SK-N-SH (cell line): ENCODE measurements at regions not wholly inside any gene's neighbourhood (a gene's known extent, or its start where the extent isn't known, plus 50 kb on each side); places are given as distances from the start of the nearest gene placed in this dataset.

Source experiments
- CTCF ChIA-PET: fragments of 300-600, 350-600 bp; formaldehyde crosslinking; extraction: SDS; loops from one replicate; lab custom pipeline; 2021; lab: Yijun Ruan, JAX
- POLR2A ChIA-PET: fragments of 350-600 bp; sonication (Branson Sonifier 250); formaldehyde crosslinking; extraction: SDS; loops from one replicate; lab custom pipeline; 2020; ENCODE audit warnings: antibody characterized with exemption, inconsistent platforms; lab: Yijun Ruan, JAX
- DNase-seq: peaks from one replicate; pipeline ENCODE4 v3.0.0; 2012
- H2AFZ ChIP-seq: fragments of 200-600 bp; sonication (generic); 2 replicates; pipeline ENCODE4 v1.8.1; 2016; ENCODE audit warnings: antibody characterized with exemption, mild to moderate bottlenecking, low read depth
- H3F3A ChIP-seq: fragments of 200-600 bp; sonication (generic); replicated peaks from 2 replicates; pipeline ENCODE3; 2016; ENCODE audit warnings: antibody characterized with exemption, mild to moderate bottlenecking; ENCODE audit not compliant: insufficient read depth
- H3K27ac ChIP-seq, 2 experiments: fragments of 200-500 bp in 1 of 2; fragments of 200-600 bp in 1 of 2; sonication (Bioruptor generic) in 1 of 2; sonication (generic), shearing (Covaris generic) in 1 of 2; 2 replicates each; pipeline versions ENCODE4 v1.5.1 to v1.6.1; 2014 to 2016; ENCODE audit warnings: low read depth in 2 of 2, inconsistent platforms in 1 of 2, low read length in 1 of 2, mild to moderate bottlenecking in 1 of 2, mixed read lengths in 1 of 2
- H3K27me3 ChIP-seq: fragments of 200-600 bp; sonication (generic), shearing (Covaris generic); 2 replicates; pipeline ENCODE4 v1.6.1; 2016; ENCODE audit warnings: mixed run types; ENCODE audit not compliant: insufficient read depth
- H3K36me3 ChIP-seq, 2 experiments: fragments of 200-500 bp in 1 of 2; fragments of 200-600 bp in 1 of 2; sonication (Bioruptor generic) in 1 of 2; sonication (generic) in 1 of 2; replicated peaks in 1 of 2; 2 replicates each; pipeline versions ENCODE3 to v1.5.1; 2014 to 2016; ENCODE audit warnings: low read length in 1 of 2, mild to moderate bottlenecking in 1 of 2; ENCODE audit not compliant: insufficient read depth in 2 of 2, control insufficient read depth in 1 of 2
- H3K4me1 ChIP-seq, 2 experiments: fragments of 200-500 bp in 1 of 2; fragments of 200-600 bp in 1 of 2; sonication (Bioruptor generic) in 1 of 2; sonication (generic), shearing (Covaris generic) in 1 of 2; 2 replicates each; pipeline versions ENCODE4 v1.5.1 to v1.6.1; 2014 to 2016; ENCODE audit warnings: low read depth in 1 of 2, low read length in 1 of 2, mixed run types in 1 of 2; ENCODE audit not compliant: insufficient read depth in 2 of 2, control insufficient read depth in 1 of 2
- H3K4me2 ChIP-seq: fragments of 200-600 bp; sonication (generic), shearing (Covaris generic); 2 replicates; pipeline ENCODE4 v1.6.1; 2017; ENCODE audit warnings: mixed run types
- H3K4me3 ChIP-seq, 2 experiments: fragments of 200-500 bp in 1 of 2; fragments of 200-600 bp in 1 of 2; sonication (Bioruptor generic) in 1 of 2; sonication (generic), shearing (Covaris generic) in 1 of 2; 2 replicates each; pipeline versions ENCODE4 v1.5.1 to v1.8.1; 2014 to 2016; ENCODE audit warnings: low read depth in 2 of 2, inconsistent platforms in 1 of 2, low read length in 1 of 2, mild to moderate bottlenecking in 1 of 2, mixed read lengths in 1 of 2, moderate library complexity in 1 of 2
- H3K79me2 ChIP-seq: fragments of 200-600 bp; sonication (generic); 2 replicates; pipeline ENCODE4 v1.8.1; 2017; ENCODE audit warnings: mild to moderate bottlenecking; ENCODE audit not compliant: insufficient read depth
- H3K9ac ChIP-seq: fragments of 200-600 bp; sonication (generic); 2 replicates; pipeline ENCODE4 v1.6.1; 2017; ENCODE audit warnings: mixed run types
- H3K9me2 ChIP-seq: fragments of 200-600 bp; sonication (generic); 2 replicates; pipeline ENCODE4 v1.6.1; 2017; ENCODE audit warnings: mixed run types
- H3K9me3 ChIP-seq: fragments of 200-600 bp; sonication (generic); 2 replicates; pipeline ENCODE4 v1.6.1; 2017; ENCODE audit warnings: mixed run types, mild to moderate bottlenecking, moderate library complexity
- H4K20me1 ChIP-seq: fragments of 200-600 bp; sonication (generic); 2 replicates; pipeline ENCODE4 v1.6.1; 2017; ENCODE audit warnings: mild to moderate bottlenecking, mixed run types; ENCODE audit not compliant: insufficient read depth
- EZH2phosphoT487 ChIP-seq: fragments of 200-600 bp; sonication (generic); IDR thresholded peaks from 2 replicates; pipeline ENCODE4 v1.6.1; 2017; ENCODE audit warnings: low read depth, mixed run types, mild to moderate bottlenecking, antibody characterized with exemption, moderate library complexity, borderline replicate concordance
- FOXM1 ChIP-seq: IDR thresholded peaks from 2 replicates; pipeline ENCODE4 v1.4.0; 2012; ENCODE audit warnings: low read depth, mild to moderate bottlenecking
- GATA2 ChIP-seq: sonication (generic); formaldehyde crosslinking; IDR thresholded peaks from 2 replicates; pipeline ENCODE4 v1.5.0; 2020; ENCODE audit warnings: mild to moderate bottlenecking, missing genetic modification reagents
- MEF2A ChIP-seq: IDR thresholded peaks from 2 replicates; pipeline ENCODE4 v1.4.0; 2012; ENCODE audit warnings: low read depth, borderline replicate concordance
- MXI1 ChIP-seq: IDR thresholded peaks from 2 replicates; pipeline ENCODE4 v1.6.1; 2012; ENCODE audit warnings: mild to moderate bottlenecking, low read depth, low read length, improper control_type of control experiment
- NFIC ChIP-seq: IDR thresholded peaks from 2 replicates; pipeline ENCODE4 v1.4.0; 2012; ENCODE audit warnings: borderline replicate concordance
- NRF1 ChIP-seq: IDR thresholded peaks from 2 replicates; pipeline ENCODE4 v1.6.1; 2012; ENCODE audit warnings: low read depth, mild to moderate bottlenecking, low read length
- RAD21 ChIP-seq: IDR thresholded peaks from 2 replicates; pipeline ENCODE4 v1.6.1; 2012; ENCODE audit warnings: mild to moderate bottlenecking, low read length
- RXRA ChIP-seq: IDR thresholded peaks from 2 replicates; pipeline ENCODE4 v1.4.0; 2012; ENCODE audit warnings: low read depth, mild to moderate bottlenecking, borderline replicate concordance
- TAF1 ChIP-seq: IDR thresholded peaks from 2 replicates; pipeline ENCODE4 v1.6.1; 2012; ENCODE audit warnings: low read depth, mild to moderate bottlenecking, low read length, moderate library complexity, borderline replicate concordance
- WGBS: methylation state at CpG from one replicate; pipeline ENCODE4 v1.1.6; 2017; ENCODE audit warnings: low lambda C conversion rate; 5-methylcytosine and 5-hydroxymethylcytosine counted together
- TF ChIP-seq, protein P1 (sequence below): IDR thresholded peaks from 2 replicates; pipeline ENCODE4 v1.4.0; 2012; ENCODE audit warnings: low read depth
- TF ChIP-seq, protein P2 (sequence below): fragments of 150-350 bp; IDR thresholded peaks from 2 replicates; pipeline ENCODE4 v1.6.1; 2017; ENCODE audit warnings: antibody characterized with exemption, low read length, low read depth, borderline replicate concordance
- TF ChIP-seq, protein P3 (sequence below): fragments of 200-600 bp; sonication (generic); IDR thresholded peaks from 2 replicates; pipeline ENCODE4 v1.6.1; 2017; ENCODE audit warnings: antibody characterized with exemption, mild to moderate bottlenecking, moderate library complexity

DNA sequence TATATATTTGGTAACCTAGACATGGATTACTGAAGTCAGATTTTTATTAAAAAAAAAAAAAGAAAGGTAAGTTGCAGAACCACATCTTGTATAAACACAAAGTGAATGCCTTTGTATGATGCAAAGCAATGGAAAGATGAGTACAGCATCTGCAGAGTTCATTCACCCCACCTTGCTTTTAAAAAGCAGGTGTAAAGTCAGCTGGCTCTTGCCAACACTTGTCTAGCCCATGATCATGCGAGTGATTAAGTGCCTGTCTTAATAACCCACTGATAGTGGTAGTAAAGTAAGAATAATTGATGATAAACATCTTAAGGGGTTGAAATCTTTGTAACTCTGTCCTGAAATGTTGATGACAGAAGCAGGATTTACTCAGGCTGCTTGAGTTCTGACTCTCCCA lies 710.4 kb downstream of the EFNB2 start:
- WGBS = 25% methylated on average over 1 of the region's 1 CpG
- TF ChIP-seq MEF2A = no peak
- no peak for TF ChIP-seq MXI1
- TF ChIP-seq, protein P1, sequence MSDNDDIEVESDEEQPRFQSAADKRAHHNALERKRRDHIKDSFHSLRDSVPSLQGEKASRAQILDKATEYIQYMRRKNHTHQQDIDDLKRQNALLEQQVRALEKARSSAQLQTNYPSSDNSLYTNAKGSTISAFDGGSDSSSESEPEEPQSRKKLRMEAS = no peak
- no peak for TF ChIP-seq NRF1
- no peak for TF ChIP-seq EZH2phosphoT487
- no peaks in the 10 kb centered on the region for H3K9me3 ChIP-seq
- no peaks in the 10 kb centered on the region for H3K36me3 ChIP-seq
- ChIA-PET CTCF (no interaction called here), POLR2A (no interaction called here)
- H3K4me2 ChIP-seq = no peak overlapping the region
- no peaks in the 10 kb centered on the region for H4K20me1 ChIP-seq
- no peak overlapping the region for H2AFZ ChIP-seq
- H3K9ac ChIP-seq = no peak overlapping the region
- H3K27ac ChIP-seq = no peak overlapping the region
- no peak for DNase-seq
- H3F3A ChIP-seq = no peaks in the 10 kb centered on the region
- no peaks in the 10 kb centered on the region for H3K27me3 ChIP-seq
- no peak overlapping the region for H3K4me3 ChIP-seq
- H3K4me1 ChIP-seq = no peaks in the 10 kb centered on the region; a peak in 1 of 4 replicates
- no peaks in the 10 kb centered on the region for H3K79me2 ChIP-seq
- no peaks in the 10 kb centered on the region for H3K9me2 ChIP-seq

DNA sequence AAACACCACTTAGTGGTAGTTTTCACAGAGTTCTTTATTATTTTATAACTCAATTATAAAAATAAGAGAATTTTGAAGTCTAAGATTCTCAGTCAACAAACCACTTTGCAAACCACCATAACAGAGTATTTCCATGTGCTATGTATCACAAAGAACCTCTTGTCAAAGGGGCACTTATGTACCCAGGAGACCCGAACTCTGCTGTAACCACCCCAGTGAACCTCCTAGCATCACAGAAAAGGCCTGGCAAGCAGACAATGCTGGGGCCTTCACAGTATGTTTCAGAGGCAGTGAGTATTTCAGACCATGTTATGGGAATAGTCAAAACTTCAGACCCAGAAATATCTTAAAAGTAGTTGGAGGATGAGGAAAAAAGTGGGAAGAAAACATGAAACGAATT lies 714.1 kb downstream of the EFNB2 start:
- H3K36me3 ChIP-seq = no peaks in the 10 kb centered on the region
- ChIA-PET POLR2A (no interaction called here), CTCF (interaction anchor here (0.6 kb wide), 1 partner anchor 22 kb away, joined by 3 read pairs; no protein-coding TSS in a partner anchor)
- no peaks in the 10 kb centered on the region for H3K9me3 ChIP-seq
- H3K4me2 ChIP-seq = no peak overlapping the region
- H3F3A ChIP-seq = no peaks in the 10 kb centered on the region
- H3K79me2 ChIP-seq = no peaks in the 10 kb centered on the region
- TF ChIP-seq RAD21 = no peak
- TF ChIP-seq, protein P1 = no peak
- no peak for TF ChIP-seq RXRA
- TF ChIP-seq GATA2 = no peak
- no peak for TF ChIP-seq NFIC
- TF ChIP-seq FOXM1 = no peak
- TF ChIP-seq, protein P2, sequence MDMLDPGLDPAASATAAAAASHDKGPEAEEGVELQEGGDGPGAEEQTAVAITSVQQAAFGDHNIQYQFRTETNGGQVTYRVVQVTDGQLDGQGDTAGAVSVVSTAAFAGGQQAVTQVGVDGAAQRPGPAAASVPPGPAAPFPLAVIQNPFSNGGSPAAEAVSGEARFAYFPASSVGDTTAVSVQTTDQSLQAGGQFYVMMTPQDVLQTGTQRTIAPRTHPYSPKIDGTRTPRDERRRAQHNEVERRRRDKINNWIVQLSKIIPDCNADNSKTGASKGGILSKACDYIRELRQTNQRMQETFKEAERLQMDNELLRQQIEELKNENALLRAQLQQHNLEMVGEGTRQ = no peak
- TF ChIP-seq TAF1 = no peak
- TF ChIP-seq, protein P3, sequence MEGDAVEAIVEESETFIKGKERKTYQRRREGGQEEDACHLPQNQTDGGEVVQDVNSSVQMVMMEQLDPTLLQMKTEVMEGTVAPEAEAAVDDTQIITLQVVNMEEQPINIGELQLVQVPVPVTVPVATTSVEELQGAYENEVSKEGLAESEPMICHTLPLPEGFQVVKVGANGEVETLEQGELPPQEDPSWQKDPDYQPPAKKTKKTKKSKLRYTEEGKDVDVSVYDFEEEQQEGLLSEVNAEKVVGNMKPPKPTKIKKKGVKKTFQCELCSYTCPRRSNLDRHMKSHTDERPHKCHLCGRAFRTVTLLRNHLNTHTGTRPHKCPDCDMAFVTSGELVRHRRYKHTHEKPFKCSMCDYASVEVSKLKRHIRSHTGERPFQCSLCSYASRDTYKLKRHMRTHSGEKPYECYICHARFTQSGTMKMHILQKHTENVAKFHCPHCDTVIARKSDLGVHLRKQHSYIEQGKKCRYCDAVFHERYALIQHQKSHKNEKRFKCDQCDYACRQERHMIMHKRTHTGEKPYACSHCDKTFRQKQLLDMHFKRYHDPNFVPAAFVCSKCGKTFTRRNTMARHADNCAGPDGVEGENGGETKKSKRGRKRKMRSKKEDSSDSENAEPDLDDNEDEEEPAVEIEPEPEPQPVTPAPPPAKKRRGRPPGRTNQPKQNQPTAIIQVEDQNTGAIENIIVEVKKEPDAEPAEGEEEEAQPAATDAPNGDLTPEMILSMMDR = no peak
- no peaks in the 10 kb centered on the region for H3K9me2 ChIP-seq
- DNase-seq = no peak
- H3K4me1 ChIP-seq = no peaks in the 10 kb centered on the region; a peak in 1 of 4 replicates
- H3K27ac ChIP-seq = no peak overlapping the region
- H2AFZ ChIP-seq = no peak overlapping the region
- H3K27me3 ChIP-seq = no peaks in the 10 kb centered on the region
- H4K20me1 ChIP-seq = no peaks in the 10 kb centered on the region
- WGBS = 29% methylated on average over 2 of the region's 2 CpGs
- H3K4me3 ChIP-seq = no peak overlapping the region
- H3K9ac ChIP-seq = no peak overlapping the region
